ENCODE measurements at regions not wholly inside any gene's neighbourhood (a gene's known extent, or its start where the extent isn't known, plus 50 kb on each side); places are given as distances from the start of the nearest gene placed in this dataset.
"Not testable (repeated sequence)": the region's sequence is repeated elsewhere in the genome, so short reads cannot be mapped to it uniquely, and the experiment has no call there.

- TF ChIP-seq CTCF (IDR thresholded peaks at IDR 0.05; ENCODE audit: low read depth, low read length, missing input control); TAF1 (conservative IDR thresholded peaks at IDR 0.05); ATF3 (IDR thresholded peaks at IDR 0.05); EGR1 (IDR thresholded peaks at IDR 0.05; ENCODE audit: low read depth in 2 of 2); FOXA1 (IDR thresholded peaks at IDR 0.05); REST (IDR thresholded peaks at IDR 0.05); YY1 (IDR thresholded peaks at IDR 0.05); MAX (IDR thresholded peaks at IDR 0.05); JUND (IDR thresholded peaks at IDR 0.05); GABPA (IDR thresholded peaks at IDR 0.05 in 1 of 2, conservative IDR thresholded peaks at IDR 0.05 in 1 of 2); ZBTB33 (IDR thresholded peaks at IDR 0.05): not testable (repeated sequence)
Observed at GRCh38 chrX:3519384-3519783, 172.9 kb upstream of the MXRA5 start.

Measured in liver (tissue), 3 donors.